GM12874 (cell line): ENCODE measurements at regions not wholly inside any gene's neighbourhood (a gene's known extent, or its start where the extent isn't known, plus 50 kb on each side); places are given as distances from the start of the nearest gene placed in this dataset.

ENCODE experiments used
- TF ChIP-seq, protein P1 (sequence below): IDR thresholded peaks from 2 replicates; pipeline ENCODE4 v1.5.1; 2011; ENCODE audit warnings: low read depth, mild to moderate bottlenecking, control low read depth, low read length, moderate library complexity; ENCODE audit not compliant: insufficient read depth

DNA sequence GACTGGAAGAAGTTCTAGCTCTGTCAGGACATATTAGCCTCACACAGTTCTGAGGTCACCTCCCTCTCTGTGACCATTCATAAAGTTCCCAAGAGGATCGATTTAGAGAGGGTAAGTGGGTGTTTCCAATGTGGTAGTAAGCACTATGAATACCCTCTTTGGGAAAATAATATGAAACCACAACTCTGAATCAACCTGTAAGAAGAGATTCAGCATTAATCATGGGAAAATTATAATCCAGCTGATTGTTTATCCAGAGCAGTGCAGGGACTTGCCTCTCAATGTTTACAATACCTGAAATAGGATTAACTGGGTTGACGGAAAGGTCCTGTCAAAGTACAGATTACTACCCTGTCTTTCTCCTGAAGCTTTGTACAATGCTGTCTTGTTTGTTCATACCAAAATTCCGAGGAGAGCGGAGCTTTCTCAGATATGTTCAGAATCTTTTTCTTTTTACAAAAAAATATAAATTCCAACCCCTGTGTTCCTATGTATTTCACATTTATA is 302.9 kb upstream of the DPPA4 start:
- TF ChIP-seq, protein P1, sequence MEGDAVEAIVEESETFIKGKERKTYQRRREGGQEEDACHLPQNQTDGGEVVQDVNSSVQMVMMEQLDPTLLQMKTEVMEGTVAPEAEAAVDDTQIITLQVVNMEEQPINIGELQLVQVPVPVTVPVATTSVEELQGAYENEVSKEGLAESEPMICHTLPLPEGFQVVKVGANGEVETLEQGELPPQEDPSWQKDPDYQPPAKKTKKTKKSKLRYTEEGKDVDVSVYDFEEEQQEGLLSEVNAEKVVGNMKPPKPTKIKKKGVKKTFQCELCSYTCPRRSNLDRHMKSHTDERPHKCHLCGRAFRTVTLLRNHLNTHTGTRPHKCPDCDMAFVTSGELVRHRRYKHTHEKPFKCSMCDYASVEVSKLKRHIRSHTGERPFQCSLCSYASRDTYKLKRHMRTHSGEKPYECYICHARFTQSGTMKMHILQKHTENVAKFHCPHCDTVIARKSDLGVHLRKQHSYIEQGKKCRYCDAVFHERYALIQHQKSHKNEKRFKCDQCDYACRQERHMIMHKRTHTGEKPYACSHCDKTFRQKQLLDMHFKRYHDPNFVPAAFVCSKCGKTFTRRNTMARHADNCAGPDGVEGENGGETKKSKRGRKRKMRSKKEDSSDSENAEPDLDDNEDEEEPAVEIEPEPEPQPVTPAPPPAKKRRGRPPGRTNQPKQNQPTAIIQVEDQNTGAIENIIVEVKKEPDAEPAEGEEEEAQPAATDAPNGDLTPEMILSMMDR: no peak

DNA sequence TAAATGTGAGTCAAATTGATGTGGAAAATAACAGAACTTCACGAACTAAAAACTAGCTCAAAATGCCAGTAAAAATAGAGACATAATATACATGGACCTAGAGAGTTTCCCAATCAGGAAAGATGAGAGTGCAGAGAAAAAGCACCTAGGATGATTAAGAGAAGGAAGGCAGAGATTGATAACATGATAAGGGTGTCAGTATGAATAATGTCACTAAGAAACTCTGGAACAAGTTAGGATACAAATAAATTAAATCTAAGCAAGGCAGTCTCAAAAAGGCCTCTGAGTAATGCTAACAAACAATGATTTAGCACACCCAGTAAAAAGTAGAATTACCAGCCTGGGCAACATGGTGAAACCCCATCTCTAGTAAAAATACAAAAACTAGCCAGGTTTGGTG is 304.7 kb upstream of the DPPA4 start:
- TF ChIP-seq, protein P1: no peak

DNA sequence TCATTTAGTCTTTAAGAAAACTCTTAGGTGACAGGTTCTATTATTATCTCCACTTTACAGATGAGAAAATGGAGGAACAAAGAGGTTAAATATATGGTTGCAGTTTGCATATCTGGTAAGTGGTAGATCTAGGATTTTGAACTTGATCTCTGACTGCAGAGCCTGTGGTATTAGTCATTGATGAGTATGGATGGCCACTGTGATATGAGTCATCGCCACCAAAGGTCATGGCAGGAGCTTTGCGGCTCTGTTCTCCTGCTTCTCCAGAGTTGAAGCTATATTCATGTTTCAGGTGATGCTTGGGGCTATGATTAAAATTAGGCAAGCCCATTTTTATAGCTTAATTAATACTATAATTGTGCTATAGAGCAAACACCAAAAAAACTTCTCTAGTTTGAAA is 306.2 kb upstream of the DPPA4 start:
- TF ChIP-seq, protein P1: no peak

DNA sequence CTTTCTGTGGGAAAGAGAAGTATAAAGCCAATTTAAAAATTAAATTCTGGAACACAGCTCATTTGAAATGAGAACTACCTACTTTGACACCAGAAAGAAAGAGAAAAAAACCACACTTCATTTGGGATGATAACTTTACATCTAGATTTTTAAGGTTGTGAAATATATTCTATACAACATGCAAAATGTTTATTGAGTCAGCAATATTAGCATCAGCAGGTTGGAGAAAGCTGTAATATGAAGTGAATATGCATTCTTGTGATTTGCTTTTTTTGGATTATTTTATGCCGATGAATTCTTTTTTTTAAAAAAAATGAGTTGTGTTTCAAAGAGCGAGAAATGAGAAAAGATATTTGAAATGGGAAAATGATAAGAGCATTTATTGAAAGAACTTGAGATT is 307.0 kb upstream of the DPPA4 start:
- TF ChIP-seq, protein P1: no peak

DNA sequence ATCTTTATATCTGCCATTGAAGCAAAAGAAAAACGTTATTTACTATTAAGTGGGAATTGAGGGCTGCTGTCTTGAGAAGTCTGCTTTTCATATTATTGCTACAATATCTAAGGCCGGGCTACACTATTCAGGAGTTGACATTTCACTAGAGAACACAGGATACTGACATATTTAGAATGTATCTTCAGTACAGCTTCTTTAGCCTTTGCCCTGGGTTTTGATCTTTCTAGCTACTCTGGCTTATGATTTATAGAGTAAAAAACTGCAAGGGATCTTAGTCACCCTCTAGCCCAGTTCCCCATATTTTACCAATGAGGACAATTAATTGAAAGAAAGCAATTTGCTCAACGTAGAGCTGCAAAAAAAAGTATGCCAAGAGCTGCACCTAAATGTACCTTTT is 307.4 kb upstream of the DPPA4 start:
- TF ChIP-seq, protein P1: no peak

DNA sequence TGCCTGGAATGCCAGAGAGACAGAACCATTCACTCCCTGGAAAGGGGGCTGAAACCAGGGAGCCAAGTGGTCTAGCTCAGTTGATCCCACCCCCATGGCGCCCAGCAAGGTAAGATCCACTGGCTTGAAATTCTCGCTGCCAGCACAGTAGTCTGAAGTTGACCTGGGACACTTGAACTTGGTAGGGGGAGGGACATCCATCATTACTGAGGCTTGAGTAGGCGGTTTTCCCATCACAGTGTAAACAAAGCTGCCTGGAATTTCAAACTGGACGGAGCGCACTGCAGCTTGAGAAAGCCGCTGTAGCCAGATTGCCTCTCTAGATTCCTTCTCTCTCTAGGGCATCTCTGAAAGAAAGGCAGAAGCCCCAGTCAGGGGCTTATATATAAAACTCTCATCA is 310.7 kb upstream of the DPPA4 start:
- TF ChIP-seq, protein P1: no peak

DNA sequence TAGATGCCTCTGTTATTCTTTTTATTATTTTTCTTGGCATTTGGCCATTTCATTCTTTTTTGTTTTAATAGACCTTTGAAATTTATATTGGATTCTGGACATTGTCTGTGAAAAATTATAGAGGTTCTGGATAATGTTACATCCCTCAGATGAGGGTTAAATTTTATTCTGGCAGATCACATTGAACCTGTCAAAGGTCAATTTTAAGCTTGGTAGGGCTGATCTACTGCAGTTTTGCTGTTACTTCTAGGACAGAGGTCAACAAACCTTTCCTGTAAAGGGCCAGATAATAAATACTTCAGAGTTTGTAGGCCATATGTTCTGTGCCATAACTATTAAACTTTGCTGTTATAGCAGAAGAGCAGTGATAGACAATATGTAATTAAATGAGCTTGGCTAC is 318.9 kb upstream of the DPPA4 start:
- TF ChIP-seq, protein P1: no peak
